GM13976 (cell line): ENCODE measurements at regions not wholly inside any gene's neighbourhood (a gene's known extent, or its start where the extent isn't known, plus 50 kb on each side); places are given as distances from the start of the nearest gene placed in this dataset.

Experiments used
- DNase-seq: peaks from one replicate; pipeline ENCODE4 v3.0.0; 2012; ENCODE audit warnings: low spot score
- in situ Hi-C: fragments of 300-500 bp; cut with MboI; formaldehyde crosslinking; loops from one replicate; pipeline ENCODE4 v1.12.0; 2022; ENCODE audit warnings: low sequenced_read_pairs, mixed read lengths, inconsistent platforms; ENCODE audit not compliant: unreplicated experiment
- TF ChIP-seq, protein P1 (sequence below): IDR thresholded peaks from 2 replicates; pipeline ENCODE4 v1.5.1; 2012; ENCODE audit warnings: borderline replicate concordance, mild to moderate bottlenecking; ENCODE audit not compliant: insufficient read depth; ENCODE audit errors: extremely low read depth, missing control alignments, control extremely low read depth

DNA sequence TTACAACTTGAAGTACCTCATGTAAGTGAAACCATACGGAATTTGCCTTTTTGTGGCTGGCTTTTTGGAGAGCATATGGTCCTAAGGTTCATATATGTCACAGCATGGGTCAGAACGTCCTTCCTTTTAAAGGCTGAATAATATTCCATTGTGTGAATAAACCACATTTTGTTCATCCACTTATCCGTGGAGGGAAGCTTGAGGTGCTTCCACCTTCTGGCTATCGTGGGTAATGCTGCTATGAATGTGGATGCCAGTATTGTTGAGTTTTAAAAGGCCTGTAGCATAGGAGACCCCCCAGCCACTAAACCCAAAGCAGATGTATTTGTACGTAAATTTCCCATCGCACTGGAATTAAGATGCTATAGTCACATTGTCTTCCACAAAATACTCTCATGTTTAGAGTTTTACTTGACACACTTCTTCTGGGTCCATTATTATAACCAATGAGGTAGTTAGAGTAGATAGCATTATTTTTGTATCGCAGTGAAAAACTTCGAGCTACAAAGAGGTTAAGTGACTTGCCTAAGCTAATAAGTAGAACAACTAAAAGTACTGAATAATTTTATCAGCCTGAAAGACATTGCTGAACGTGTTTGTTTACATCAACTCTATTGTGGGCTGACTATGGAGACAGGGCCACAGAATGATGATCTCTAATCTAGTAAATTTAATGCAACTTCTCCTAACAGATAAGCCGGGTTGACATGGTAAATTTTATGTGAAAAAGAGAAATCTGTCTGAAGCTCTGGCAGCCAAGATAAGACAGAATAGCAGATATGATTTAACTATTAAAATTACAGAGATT is 183.0 kb upstream of the CTBP2 start:
- in situ Hi-C loops: no loop called here
- TF ChIP-seq, protein P1, sequence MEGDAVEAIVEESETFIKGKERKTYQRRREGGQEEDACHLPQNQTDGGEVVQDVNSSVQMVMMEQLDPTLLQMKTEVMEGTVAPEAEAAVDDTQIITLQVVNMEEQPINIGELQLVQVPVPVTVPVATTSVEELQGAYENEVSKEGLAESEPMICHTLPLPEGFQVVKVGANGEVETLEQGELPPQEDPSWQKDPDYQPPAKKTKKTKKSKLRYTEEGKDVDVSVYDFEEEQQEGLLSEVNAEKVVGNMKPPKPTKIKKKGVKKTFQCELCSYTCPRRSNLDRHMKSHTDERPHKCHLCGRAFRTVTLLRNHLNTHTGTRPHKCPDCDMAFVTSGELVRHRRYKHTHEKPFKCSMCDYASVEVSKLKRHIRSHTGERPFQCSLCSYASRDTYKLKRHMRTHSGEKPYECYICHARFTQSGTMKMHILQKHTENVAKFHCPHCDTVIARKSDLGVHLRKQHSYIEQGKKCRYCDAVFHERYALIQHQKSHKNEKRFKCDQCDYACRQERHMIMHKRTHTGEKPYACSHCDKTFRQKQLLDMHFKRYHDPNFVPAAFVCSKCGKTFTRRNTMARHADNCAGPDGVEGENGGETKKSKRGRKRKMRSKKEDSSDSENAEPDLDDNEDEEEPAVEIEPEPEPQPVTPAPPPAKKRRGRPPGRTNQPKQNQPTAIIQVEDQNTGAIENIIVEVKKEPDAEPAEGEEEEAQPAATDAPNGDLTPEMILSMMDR: peak; percentile 50
- DNase-seq: peak; percentile 25

DNA sequence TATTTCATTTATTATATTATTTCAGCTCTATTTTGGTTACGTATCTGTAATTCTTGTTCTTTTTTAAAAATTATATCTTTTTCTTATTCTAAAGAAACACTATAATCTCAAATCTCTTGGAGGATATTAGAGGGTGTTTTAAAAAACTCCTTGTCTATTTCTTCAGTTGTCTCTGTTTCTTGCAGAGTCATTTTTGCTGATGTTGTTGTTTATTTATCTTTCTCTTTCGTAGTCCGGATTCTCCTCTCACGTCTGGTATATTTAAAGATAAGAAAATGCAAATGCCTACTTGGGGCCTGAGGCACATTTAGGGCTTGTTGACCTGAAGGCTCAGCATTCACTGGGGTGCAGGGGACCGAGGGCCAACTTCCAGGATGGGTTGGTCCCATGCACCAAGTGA is 181.2 kb upstream of the CTBP2 start:
- DNase-seq: no peak
- in situ Hi-C loops: no loop called here
- TF ChIP-seq, protein P1: no peak

DNA sequence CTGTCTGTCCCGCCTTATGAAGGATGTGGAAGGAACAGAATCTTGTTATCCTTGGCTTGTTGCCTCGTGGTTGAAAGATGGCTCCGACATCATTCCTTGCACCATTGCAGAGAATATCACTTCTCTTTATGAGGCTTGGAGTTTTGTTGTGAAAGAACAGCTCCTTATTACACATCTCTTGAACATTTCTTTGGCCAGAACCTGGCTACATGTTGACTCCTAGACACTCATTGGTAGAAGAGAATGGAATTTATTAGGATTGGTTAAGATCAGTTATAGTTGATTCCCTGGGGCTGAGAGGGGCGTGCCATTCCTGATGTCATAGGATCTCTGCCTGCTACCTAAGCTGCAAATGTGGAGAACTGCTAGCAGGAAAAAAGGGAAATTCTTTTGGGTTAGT is 180.5 kb upstream of the CTBP2 start:
- in situ Hi-C loops: no loop called here
- DNase-seq: no peak
- TF ChIP-seq, protein P1: no peak

DNA sequence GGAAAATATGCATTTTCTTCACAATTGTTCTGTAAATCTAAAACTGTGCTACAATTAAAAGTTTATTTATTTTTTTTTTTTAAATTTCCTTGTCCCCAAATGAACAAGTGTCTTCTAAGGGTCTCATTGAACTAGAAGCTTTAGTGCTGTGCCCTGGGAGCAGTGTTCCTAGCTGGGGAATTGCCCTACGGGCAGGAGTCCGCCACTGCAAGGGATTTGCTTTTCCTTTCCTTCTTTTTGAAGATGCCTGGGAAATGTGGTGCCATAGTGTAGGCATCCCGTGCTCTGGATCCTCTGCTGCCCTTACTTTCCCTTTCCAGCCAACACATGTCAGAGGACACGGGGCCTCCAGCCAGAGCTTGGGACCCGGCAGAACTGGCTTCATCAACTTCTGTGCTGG is 177.1 kb upstream of the CTBP2 start:
- in situ Hi-C loops: no loop called here
- TF ChIP-seq, protein P1: no peak
- DNase-seq: no peak

DNA sequence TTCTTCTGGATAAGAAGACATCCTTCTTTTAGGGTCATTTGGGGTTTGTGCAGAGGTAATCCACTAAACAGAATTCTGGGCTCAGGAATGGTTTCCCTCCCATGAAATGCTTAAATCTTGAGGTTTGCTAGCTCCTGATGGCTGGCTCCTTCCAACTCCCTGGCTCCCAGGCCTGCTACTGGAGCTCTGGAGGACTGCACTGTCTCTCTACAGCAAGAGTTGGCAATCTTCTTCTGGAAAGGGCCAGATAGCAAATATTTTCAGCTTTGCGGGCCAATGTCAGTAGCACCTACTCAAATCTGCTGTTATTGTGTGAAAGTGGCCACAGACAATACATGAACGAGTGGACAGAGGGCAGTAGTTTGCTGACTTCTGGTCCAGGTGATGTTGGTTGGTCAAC is 174.2 kb upstream of the CTBP2 start:
- in situ Hi-C loops: no loop called here
- no peak for DNase-seq
- TF ChIP-seq, protein P1: no peak

DNA sequence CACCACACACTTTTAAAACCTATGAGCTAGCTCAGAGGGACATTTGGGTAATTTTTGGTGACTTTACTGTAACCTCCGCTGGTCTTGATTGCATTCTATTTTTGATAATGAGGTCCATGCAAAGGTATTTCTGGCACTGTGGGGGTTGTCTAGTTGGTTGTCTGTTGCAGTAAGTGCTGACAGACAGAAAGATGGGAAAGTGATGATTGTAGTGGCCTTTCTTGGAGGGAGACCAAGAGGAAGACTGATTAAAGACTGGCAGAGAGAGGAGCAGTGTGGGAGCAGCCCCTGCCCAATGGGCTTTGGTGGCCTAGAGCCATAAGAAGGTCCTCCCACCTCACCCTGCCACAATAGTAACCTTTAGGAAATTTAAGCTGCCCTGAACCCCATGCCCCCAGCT is 173.4 kb upstream of the CTBP2 start:
- in situ Hi-C loops: no loop called here
- TF ChIP-seq, protein P1: no peak
- DNase-seq: no peak
